SKM-1 treated with dmso at 0.1 percent for 144 hours (cell line): ENCODE measurements at regions not wholly inside any gene's neighbourhood (a gene's known extent, or its start where the extent isn't known, plus 50 kb on each side); places are given as distances from the start of the nearest gene placed in this dataset.

Experiments used
- DNase-seq: peaks from one replicate; lab custom pipeline; 2025; ENCODE audit not compliant: unreplicated experiment; lab: John Stamatoyannopoulos, UW

DNA sequence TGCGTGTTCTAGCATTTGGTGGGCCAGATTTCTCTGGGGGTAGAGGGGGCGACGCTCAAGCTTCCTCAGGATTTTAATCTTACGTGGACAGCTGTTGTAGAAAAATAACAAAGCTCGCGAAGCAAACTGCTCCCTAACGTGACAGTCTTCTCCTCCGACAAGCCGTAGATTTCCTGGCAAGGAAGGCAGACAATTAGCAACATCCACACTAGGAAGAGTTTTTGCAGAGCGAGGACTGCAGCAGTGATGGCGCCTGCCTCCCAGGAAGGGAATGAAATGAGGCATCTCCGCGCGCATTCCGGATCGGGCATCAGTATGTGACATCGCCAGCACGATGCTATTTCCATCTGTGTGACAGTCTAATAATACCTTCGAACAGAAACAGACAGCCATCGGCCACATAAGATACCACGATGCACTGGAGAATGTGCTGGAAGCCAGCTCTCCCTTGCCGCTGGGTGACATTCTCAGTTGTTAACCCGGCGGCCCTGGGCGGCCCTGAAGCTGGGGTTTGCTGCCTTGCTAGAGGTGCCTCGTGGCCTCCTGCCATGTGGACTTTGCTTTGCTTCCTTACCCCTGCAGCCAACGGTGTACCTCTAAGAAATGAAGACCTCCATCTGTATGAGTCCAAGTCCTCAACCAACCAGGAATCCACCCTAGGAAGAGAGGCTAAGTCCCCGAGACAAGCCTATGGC, 101.8 kb upstream of the AGAP1 start:
- DNase-seq, result no peak

DNA sequence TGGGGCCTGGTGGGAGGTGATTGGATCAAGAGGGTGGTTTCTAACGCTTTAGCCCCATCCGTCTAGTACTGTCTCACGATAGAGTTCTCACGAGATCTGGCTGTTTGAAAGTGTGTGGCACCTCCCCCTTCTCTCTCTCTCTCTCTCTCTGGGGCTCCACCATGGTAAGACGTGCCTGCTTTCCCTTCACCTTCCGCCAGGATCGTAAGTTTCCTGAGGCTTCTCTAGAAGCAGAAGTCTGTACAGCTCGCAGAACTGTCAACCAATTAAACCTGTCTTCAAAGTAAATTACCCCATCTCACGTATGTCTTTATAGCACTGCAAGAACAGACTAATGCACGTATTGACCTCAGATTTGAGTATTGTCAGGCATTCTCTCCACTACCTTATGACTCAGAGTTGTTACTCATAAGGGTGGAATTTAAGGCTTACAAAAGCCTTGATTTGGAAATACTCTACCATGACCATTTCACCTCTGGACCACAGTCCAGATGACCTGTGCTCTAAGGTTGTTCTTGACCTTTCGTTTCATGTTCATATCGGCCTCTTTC, 99.5 kb upstream of the AGAP1 start:
- DNase-seq, result no peak

DNA sequence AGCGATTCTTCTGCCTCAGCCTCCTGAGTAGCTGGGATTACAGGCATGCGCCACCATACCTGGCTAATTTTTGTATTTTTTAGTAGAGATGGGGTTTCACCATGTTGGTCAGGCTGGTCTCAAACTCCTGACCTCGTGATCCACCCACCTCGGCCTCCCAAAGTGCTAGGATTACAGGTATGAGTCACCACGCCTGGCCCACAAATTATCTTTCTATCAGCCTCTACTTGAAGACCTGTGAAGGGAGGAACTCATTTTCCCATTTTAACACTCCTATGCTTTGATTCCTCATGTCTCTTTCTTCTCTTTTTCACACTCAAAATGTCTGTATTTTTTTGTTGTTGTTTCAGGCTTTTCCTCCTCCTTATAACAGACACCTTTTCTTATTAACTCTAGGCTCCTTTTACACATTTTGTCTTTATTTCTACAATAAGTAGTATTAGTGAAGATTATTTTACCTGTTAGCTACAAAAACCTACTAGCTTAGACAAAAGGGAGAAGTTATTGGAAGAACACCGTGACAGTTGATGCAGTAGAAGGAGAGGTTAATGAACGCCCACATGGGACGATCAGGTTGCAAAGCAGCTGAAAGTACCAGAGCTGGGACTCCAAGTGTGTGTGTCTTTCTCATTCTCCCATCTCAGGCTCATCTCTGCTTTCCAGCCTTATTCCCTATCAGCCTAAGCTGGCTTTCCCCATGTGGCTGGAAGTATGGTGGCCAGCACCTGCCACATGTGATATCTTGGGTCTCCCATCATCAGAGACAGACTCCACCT, 97.6 kb upstream of the AGAP1 start:
- DNase-seq, result no peak

DNA sequence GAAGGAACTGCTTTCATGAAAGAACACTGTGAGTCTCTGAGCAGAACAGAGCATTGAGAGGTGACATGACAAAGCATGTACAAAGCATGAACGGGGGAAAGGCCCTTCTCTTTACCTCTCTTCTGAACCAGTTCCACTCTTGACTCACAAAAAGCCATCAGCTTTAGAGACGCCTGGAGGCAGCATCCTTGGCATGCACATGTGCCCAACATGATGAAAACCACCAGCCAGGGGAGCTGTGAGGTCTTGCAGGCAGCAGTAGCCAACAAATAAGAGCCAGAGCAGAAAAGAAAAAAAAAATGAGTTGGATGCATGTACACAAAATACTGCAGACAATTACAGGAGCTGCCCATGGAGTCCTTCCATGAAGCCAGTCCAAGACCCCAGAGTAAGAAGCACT, 95.5 kb upstream of the AGAP1 start:
- no peak for DNase-seq

DNA sequence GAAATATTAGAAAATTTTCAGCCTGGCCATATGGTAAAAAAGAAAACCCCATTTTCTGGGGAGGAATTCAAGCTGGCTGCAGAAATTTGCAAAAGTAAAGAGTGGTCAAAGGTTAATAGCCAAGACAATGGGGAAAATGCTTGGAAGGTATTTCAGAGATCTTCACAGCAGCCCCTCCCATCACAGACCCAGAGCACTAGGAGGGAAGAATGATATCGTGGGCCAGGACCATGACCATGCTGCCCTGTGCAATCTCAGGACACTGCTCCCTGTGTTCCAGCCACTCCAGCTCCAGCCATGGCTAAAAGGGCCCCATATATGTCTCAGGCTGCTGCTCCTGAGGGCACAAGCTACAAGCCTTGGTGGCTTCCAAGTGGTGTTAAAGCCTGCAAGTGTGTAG, 93.9 kb upstream of the AGAP1 start:
- no peak for DNase-seq

DNA sequence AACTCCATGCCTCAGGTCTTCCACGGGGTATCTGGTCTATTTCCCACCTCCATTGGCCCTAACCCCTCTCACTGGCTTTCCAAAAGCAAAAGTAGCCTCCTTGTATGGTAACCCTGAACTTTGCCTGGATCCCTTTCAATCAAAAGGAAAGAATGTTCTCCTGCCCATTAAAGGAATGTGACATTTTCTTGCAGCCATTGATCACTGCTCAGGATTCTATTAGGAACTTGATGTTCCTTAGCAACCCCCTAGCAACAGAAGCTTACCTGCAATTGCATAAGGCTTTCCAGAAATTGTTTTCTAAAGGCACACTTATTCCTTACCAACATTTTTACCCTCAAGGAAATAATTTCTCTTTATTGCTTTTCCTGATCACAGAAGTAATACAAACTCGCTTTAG, 91.4 kb upstream of the AGAP1 start:
- no peak for DNase-seq

DNA sequence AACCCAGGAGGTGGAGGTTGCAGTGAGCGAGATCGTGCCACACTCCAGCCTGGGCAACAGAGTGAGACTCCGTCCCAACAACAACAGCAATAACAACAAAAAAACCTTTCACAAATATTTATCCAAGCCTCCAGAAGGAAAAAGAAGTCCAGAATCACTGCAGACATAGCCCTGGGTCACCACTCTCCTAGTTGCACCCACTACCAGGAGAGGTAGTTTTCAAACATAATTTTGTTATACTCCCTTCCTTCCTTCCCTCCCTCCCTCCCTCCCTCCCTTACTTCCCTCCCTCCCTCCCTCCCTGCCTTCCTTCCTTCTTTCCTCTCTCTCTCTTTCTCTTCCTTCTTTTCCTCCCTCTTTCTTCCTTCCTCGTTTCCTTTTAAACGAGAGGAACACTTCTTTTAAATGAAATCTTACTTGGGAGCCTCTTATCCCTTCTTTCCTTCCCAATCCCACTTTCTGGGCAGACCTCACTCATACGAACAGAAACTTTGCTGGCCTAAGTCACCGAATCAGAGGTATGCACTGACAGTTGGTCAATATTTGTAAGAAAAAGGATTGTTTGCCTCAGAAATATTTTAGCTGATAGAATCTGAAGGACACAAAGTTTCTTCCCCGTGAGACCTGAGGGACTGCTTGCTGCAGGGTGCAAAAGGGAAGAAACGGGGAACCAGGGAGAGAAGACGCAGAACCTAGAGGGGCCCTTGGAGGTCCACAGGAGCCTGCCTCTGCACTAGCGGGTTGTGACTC, 88.1 kb upstream of the AGAP1 start:
- DNase-seq, result no peak

DNA sequence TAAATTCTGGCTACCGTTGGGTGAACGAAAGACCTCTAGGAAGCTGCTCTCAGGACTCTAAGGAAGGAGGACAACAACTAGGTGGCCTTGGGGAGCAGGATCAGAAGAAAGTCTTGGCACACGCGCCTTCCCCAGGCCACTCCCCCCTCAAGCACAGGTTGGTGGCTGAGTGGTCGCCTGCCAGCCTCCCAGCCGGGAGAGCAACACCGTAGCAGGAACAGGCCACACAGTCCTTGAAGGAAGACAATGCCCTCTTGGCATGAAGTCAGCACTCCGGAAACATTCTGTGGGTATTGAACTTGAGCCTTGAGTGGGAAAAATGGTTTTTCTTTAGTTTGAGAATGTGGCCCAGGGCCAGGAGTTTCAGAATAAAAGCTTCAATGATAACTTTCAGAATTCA, 87.4 kb upstream of the AGAP1 start:
- DNase-seq, result no peak

DNA sequence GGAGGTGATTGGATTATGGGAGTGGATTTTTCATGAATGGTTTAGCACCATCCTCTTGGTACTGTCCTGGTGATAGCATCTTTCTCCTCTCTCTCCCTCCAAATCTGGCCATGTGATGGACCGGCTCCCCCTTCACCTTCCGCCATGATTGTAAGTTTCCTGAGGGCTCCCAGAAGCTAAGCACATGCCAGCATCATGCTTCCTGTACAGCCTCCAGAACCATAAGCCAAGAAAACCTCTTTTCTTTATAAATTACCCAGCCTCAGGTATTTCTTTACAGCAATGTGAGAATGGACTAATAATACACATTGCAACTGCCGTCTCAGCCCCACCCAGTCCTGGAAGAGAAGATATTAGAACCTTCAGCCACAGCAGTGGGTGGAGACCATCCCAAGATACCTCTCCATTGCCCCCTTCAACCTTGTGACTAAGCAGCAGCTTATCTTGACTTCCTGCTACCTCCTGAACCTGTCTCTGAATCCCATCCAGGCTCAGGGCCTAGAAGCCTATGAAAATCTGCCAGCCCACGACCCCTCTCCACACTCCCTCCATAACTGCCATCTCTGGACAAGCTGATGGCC, 81.8 kb upstream of the AGAP1 start:
- DNase-seq, result no peak

DNA sequence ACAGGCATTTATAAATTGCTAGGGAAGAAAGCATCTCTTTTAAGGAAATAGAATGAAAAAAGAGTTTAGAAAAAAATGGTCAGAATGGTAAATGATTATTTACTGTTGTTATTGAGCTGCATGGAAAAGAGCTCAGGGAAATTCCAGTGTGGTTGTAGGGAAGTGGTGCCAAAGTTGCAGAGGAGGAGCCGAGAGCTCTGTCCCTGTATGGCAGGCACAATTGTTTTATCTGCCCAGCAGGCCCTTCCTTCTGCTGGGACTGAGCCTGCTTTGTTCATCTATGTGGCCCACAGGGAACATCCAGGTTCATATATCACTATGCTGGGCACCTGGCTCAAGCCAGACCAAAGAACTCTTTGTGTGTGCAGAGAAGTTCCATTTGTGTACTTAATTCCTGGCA, 80.8 kb upstream of the AGAP1 start:
- DNase-seq, result no peak

DNA sequence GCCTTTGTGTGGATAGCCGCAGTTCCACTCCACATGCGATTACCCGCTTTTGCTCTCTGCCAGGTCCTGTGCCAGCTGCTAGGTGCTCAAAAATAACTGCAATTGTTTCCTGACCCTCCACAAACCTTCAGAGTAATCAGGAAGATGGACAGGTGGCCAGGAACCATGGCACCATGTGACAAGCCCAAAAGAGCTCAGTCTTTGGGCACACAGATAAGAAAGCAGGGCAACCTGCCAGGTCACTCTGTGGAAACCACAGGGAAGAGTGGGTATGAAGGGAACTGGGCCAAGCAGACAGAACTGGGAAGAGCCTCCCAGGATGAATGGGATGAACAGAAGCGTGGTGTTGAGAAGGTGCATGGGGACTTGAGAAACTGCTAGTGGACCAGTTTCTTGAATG, 79.4 kb upstream of the AGAP1 start:
- DNase-seq, result no peak

DNA sequence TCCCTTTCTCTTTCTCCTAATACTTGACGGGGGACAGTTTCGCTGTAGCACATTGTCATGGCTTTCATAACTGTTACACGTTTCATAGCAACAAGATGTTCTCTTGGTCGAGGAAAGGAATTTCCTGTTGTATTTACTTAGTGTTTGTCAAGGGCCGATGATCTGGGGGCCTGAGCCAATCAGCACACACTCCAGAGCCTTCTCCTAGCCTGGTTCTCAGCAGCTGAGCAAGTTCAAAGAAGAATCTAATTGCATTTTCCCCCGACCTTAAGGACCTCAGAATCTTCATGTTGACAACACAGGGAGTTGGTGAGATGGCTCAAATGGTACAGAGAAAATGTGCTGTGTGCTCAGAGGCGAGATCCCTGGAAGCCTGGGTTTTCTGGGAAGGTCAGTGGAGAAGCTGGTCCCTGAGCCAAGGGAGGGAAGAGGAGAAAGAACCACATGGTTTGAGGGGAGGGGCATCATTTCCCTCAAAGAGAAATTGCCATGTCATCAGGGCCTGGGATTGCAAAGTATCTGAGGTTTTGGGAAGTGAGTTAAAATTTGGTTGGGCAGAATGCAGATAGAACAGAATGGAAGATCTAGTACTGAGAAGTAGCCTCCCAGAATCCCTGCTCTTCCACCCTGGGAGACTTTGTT, 76.9 kb upstream of the AGAP1 start:
- DNase-seq, result no peak

DNA sequence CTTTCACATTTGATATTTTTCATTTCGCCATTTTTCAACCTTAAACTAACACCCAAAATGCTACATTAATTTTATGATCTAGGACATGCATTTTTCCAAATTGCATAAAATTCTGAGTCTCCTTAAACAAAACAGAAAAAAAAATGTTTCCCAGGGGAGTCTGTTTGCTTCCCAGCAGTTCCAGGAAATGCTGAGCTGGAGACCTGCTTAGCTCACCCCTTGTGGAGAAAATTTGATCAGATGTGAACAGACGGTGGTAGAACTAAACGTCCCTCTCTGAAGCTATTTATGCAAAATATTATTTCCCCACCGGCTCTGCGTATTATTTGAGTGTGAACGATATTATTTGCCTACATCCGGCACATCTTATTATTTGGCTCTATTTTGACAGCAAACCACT, 74.9 kb upstream of the AGAP1 start:
- DNase-seq, result no peak

DNA sequence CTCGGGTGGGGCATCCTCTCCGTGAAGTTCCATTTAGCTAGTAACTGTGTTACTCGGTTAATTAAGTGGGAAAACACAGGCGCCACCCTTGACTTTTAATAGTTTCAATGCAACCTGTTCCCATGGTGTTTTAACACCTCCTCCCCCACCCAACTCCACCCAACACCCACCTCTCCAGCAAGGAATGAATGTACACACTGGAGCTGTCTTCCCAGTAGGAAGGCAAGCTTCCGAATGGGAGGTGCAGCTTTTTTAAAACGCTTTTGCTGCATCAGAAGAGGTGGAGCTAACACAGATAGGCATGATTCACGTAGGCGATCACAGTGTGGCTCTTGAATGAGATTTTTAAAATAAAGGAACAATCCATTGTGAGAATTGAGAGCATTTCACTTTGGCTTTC, 73.8 kb upstream of the AGAP1 start:
- no peak for DNase-seq

DNA sequence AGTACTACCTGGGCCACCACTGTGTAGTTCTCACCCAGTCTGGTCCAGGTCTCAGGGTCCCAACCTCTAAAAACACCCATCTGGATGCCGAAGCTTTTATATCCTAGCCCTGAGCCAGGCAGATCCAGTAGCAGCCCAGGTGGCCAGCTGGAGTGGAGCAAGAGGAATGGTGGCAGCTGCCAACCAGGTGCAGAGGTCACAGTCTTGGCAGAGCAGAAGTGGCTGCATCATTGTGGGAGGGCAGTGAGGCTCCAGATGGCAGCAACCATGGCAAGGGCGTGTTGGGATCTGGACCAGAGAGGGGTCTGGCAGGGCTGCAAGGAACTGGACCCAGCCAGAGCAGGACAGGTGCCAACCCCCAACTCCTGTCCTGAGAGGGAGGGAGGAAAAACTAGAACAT, 72.2 kb upstream of the AGAP1 start:
- DNase-seq, result no peak

DNA sequence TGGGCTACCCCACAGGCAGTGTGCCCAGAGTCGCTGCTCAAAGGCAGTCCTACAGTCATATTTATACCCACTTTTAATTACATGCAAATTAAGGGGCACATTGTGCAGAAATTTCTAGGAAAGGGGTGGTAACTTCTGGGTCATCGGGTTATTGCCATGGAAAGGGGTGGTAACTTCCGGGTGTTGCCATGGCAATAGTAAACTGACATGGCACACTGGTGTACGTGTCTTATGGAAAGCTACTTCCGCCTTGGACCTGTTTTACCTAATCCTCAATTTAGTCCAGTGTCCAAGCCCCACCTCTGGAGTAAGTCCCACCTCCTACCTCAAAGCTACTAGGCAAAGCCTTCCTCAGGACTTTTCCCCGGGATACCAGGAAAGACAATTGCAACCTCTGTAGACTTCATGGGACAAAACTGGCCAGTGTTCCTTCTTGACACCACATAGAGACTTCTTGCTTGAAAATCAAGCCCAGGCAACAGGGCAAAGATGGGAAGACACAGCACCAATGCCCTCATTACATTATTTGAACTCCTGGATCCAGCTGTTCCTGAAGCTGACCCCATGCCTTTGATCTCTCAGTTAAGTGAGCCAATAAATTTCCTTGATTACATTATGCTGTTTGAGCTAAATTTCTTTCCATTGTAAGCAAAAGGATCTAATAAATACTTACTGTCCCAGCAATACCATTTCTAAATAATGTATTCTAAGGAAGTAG, 63.3 kb upstream of the AGAP1 start:
- no peak for DNase-seq

DNA sequence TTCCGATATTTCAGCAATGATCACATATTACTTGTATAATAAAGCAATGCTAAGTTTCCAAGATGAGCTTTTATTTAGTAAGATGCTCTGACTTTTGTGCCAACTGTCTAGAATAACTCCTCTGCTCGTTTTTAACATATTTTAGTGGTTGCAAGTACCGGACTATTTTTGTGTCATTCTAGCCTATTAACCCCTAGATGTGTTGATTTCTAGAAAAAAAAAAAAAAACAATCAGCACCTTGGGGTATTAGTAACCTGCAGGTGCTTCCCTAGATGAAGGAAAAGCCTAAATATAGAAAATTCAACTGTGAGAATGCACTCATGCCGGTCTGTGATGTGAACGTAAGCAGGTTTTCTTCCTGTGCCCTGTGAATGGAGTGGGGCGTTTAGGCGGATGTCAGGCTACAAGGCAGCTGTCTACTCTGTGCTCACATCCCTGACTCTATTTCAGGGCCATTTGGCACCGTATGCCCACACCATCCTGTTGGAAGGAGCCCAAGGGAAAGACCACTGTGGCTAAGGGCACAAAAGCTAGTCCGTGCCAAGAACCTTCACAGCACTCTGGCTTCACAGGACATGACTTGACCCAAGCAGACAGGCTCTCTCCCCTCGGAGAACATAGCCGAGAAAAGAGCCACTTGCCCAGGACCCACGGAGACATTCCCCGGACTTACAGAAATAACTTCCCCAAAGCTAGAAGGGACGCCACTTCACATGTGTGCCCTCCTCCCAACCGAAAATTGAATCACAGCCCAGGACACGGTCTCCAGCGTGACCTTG, 60.9 kb upstream of the AGAP1 start:
- DNase-seq, result no peak

DNA sequence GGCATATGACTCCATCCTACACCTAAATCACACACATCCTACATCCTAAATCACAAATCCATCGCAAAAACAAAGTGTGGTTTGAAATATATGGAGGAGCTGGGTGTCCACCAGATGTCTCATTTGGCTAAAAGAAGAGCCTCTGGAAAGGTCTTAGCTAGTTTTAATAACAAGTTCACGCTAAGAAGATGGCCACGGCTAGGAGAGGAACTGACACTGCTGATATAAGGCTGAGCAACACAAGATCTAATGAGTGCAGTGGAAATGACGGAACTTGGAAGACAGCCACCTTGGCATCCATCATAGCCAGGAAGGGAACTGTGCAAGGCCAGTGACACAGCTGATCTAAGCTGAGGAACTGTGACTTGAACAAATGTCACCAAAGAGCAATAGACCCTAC, 60.0 kb upstream of the AGAP1 start:
- DNase-seq, result no peak

DNA sequence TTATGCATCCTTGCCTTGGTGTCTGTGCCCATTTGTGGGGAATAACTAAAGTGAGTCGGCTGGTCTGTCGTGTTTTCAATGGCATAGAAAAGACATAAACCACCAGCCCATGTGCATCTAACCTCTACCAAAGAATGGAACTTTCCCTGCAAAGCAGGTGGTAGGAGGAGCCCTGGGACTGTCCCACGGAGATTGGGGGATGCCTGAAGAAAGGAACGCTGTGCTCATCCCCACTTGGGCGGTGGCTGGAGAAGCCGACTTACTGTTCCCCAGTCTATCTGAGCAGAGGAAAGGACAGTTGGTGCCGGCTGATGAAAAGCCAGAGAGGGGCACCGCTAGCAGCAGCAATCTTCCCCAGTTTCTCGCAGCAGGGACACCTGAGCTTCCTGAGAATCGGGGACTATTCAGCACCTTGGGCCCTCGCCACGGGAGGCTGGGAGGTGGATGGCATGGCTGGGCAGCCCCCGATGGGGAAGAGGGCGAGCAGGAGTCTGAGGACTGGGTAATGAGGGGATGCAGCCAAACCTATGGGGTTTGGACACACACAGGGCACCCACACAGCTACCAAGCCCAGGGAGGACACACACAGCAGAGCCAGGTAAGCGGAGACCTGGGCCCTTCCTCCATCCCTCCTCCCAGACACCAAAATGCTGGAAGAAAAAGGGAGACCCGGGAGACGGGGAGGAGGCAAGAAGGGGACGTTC, 53.7 kb upstream of the AGAP1 start:
- DNase-seq, result no peak
